ENCODE measurements at regions not wholly inside any gene's neighbourhood (a gene's known extent, or its start where the extent isn't known, plus 50 kb on each side); places are given as distances from the start of the nearest gene placed in this dataset.

- ChIA-PET CTCF (no interaction called here), POLR2A (no interaction called here)
- Histone ChIP-seq H3K27me3 (ENCODE audit: control insufficient read depth, insufficient read depth, low read length) (no peaks in the 10 kb centered on the region), H3K4me3 (ENCODE audit: low read depth, low read length) (no peak overlapping the region), H3K27ac (ENCODE audit: low read depth, low read length) (no peak overlapping the region), H3K9me3 (ENCODE audit: control insufficient read depth, insufficient read depth, low read length) (no peaks in the 10 kb centered on the region; the same call in 1 of the 2 replicates)
- TF ChIP-seq CTCF (IDR thresholded peaks at IDR 0.05; ENCODE audit: low read depth, low read length), result no peak
- DNase-seq (ENCODE audit: low read depth, low spot score), result no peak
These were observed 204.1 kb upstream of the CYRIA start for GRCh38 chr2:16869711-16870110.

GRCh38 chr2:16862471-16862870, 196.8 kb upstream of the CYRIA start:
- Histone ChIP-seq H3K27me3 (ENCODE audit: control insufficient read depth, insufficient read depth, low read length) (no peaks in the 10 kb centered on the region), H3K4me3 (ENCODE audit: low read depth, low read length) (no peak overlapping the region), H3K27ac (ENCODE audit: low read depth, low read length) (no peak overlapping the region), H3K9me3 (ENCODE audit: control insufficient read depth, insufficient read depth, low read length) (no peaks in the 10 kb centered on the region; the same call in 1 of the 2 replicates)
- CTCF ChIA-PET, result no interaction called here
- DNase-seq (ENCODE audit: low read depth, low spot score), result no peak
- TF ChIP-seq CTCF (IDR thresholded peaks at IDR 0.05; ENCODE audit: low read depth, low read length), result no peak
- POLR2A ChIA-PET, result no interaction called here

- ChIA-PET CTCF (no interaction called here), POLR2A (no interaction called here)
- no peak overlapping the region for H3K27ac ChIP-seq (ENCODE audit: low read depth, low read length)
- no peak overlapping the region for H3K4me3 ChIP-seq (ENCODE audit: low read depth, low read length)
- no peak for DNase-seq (ENCODE audit: low read depth, low spot score)
- no peaks in the 10 kb centered on the region; the same call in 1 of the 2 replicates for H3K9me3 ChIP-seq (ENCODE audit: control insufficient read depth, insufficient read depth, low read length)
- no peaks in the 10 kb centered on the region for H3K27me3 ChIP-seq (ENCODE audit: control insufficient read depth, insufficient read depth, low read length)
- no peak for TF ChIP-seq CTCF (IDR thresholded peaks at IDR 0.05; ENCODE audit: low read depth, low read length)
These were observed 195.9 kb upstream of the CYRIA start for GRCh38 chr2:16861530-16861929.

GRCh38 chr2:16861111-16861510, 195.5 kb upstream of the CYRIA start:
- Histone ChIP-seq H3K27ac (ENCODE audit: low read depth, low read length) (no peak overlapping the region), H3K9me3 (ENCODE audit: control insufficient read depth, insufficient read depth, low read length) (no peaks in the 10 kb centered on the region; the same call in 1 of the 2 replicates), H3K27me3 (ENCODE audit: control insufficient read depth, insufficient read depth, low read length) (no peaks in the 10 kb centered on the region), H3K4me3 (ENCODE audit: low read depth, low read length) (no peak overlapping the region)
- DNase-seq (ENCODE audit: low read depth, low spot score), result no peak
- no peak for TF ChIP-seq CTCF (IDR thresholded peaks at IDR 0.05; ENCODE audit: low read depth, low read length)
- ChIA-PET POLR2A (no interaction called here), CTCF (no interaction called here)

- ChIA-PET POLR2A (no interaction called here), CTCF (no interaction called here)
- Histone ChIP-seq H3K9me3 (ENCODE audit: control insufficient read depth, insufficient read depth, low read length) (no peaks in the 10 kb centered on the region; the same call in 1 of the 2 replicates), H3K27ac (ENCODE audit: low read depth, low read length) (no peak overlapping the region), H3K27me3 (ENCODE audit: control insufficient read depth, insufficient read depth, low read length) (no peaks in the 10 kb centered on the region), H3K4me3 (ENCODE audit: low read depth, low read length) (no peak overlapping the region)
- no peak for DNase-seq (ENCODE audit: low read depth, low spot score)
- TF ChIP-seq CTCF (IDR thresholded peaks at IDR 0.05; ENCODE audit: low read depth, low read length), result no peak
These were observed 195.0 kb upstream of the CYRIA start for GRCh38 chr2:16860627-16861026.

All from AG04450 (cell line).